LHCN-M2 (cell line): ENCODE measurements at regions not wholly inside any gene's neighbourhood (a gene's known extent, or its start where the extent isn't known, plus 50 kb on each side); places are given as distances from the start of the nearest gene placed in this dataset.

ENCODE experiments used
- DNase-seq: peaks from one replicate; pipeline ENCODE4 v3.0.0-alpha.2; 2012; ENCODE audit warnings: low read depth

DNA sequence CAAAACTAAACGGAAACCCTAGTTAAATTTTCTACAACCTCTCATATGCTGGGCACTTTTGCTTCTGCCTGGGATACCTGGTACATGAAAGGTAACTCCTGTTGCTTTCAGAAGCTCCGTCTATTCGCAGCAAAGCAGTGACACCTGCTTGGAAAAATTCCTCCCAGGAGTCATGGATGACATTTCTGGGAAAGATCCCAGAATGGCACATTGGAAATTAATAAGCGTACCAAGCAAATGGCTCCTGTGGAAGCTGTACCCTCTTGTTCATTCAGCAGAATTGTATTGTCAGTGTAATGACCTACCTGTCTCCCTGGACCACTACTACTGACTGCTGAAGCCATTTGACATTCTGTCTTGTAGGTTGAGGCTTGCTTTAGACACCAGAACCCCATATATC is 349.7 kb upstream of the NOCT start:
- no peak for DNase-seq

DNA sequence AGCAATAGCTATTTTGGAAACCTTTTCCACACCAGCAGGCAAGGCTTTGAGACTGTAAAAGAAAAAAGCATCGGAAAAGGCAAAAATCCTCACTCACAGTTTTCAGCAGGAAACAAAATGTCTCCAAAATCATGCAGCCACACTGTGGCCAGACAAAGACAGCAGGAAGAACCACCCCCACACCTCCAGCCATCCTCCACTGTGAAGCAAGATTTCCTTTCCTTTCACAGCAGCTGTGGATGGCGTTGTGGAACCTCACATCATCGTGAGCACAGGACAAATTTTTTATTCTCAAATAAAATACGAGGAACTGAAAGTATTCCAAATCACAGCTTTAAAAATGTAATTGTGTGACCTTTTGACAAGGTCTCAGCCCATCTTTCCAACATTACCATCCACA is 351.7 kb upstream of the NOCT start:
- no peak for DNase-seq

DNA sequence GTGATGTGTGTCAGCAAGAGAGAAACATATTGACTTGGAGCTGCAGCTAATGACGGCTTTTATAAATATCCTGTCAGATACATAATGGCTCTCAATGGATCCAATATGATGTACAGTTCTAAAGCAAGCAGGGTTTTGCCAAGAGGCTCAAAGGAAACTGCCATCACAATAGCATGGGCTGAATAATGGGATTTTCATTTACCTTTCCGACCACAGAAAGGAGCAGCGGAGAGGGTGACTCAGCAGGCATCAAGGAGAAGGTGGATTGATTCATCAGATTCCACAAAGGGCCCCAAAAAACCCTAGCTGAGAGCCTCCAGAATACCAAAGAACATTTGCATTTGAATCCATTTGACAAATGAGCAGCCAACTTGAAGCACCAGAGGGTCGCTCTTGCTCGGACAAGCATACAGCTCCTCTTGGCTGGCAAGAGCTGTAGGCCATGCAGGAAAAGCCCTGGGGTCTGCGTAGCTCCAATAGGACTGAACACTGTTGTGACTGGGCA is 355.7 kb upstream of the NOCT start:
- DNase-seq, result no peak

DNA sequence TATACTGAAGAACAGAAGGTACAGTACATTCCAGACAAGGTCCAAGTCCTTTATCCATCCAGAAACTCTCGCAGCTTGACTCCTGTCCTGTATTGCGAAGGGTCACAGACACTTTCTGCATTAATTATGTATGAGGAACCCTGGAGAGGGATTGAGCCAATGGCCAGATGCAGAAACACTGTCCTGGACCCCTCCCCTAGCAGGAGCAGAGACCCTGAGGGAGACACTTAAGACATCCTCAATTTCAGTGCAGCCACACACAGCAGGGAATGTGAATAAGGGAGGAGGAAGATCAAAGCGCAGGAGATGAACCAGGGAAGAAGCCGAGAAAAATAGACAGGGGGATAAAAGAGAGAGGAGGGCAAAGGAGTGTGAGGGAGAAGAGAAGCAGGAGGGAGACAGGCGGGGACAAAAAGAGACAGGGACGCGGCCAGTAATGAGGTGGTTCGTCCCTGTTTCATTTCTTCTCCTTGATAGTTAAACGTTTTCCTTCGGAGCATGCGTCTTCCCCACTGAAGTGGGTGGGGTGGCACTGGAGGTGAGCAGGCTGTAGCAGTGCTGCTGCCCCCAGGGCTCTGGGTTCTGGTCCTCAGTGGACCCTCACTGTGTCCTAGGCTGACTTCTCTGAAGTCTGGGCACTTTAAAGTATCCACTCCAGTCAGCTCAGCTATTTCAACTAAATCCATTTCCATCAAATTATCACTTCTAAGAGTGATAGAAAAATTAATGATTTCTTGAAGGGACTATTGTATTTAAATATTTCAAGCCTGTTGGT is 356.4 kb upstream of the NOCT start:
- DNase-seq, result no peak

DNA sequence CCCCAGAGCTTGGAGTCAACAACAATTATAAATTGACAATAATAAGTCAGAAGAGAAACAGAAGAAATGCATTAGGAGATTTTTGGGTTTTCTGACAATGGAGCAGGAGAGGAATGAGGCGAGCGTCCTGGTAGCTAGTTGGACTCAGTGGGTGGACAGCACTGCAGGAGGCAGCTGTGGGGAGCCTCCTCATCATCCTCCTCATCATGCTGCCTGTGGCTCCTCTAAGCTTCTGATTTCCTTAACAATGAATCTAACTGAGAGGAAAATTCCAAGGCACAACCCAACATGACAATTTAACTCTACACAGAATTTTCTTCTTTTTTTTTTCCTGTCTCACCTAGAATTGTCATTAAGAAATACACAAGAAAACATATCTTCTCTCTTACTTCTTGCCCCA is 357.1 kb upstream of the NOCT start:
- no peak for DNase-seq

DNA sequence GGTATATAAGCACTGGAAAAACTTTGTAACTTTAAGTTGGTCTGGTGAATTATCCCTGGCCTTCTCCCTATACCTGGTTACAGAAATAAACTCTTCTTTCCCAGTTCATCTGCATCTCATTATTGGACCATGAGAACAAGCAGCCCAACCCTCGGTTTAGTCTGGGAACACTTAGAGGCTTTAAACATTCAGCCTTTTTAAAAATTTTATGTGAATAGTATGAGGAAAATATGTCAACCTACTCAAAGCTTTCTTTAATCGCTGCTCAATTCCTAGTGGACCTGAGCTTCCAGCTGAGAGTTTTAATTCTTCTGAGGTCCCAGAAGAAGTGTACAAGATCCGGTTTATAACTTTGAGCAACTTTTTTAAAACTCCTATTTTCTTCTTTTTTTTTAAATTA is 358.6 kb upstream of the NOCT start:
- DNase-seq, result no peak

DNA sequence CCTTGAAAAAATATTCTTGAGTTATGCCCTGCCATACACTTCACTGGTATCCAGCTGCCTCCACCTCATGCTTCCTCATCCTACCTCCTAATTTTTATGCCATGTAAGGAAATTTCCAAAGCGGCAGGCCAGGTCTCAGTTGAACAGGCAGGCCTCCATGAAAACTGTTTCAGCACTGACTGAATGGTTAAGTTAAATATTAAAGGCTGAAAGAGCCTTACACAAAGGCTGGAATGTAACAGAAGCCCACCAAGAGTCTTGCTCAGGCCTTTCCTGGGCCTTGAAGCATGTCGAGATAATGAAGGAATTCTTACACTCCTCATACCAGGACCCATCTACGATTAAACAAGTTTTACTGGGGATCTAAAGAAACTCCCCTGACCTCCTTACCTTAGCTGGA is 359.6 kb upstream of the NOCT start:
- no peak for DNase-seq

DNA sequence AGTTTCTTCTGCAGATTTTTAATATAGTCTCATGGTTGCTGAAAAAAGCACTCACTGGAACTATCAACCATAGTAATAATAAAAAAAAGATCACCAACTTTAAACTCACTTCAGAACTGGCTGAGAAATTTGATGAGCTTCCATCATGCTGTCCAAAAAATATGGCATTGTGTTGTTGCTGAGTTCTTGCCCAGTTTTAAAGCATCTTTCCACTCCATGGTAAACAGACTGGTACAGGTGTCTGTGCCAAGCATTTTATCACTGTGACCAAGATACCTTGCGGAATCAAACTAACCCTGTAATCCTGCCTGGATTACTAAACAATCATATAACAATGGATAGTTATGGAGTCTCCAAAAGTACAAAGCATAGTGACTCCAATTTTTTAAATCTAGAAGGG is 360.3 kb upstream of the NOCT start:
- no peak for DNase-seq

DNA sequence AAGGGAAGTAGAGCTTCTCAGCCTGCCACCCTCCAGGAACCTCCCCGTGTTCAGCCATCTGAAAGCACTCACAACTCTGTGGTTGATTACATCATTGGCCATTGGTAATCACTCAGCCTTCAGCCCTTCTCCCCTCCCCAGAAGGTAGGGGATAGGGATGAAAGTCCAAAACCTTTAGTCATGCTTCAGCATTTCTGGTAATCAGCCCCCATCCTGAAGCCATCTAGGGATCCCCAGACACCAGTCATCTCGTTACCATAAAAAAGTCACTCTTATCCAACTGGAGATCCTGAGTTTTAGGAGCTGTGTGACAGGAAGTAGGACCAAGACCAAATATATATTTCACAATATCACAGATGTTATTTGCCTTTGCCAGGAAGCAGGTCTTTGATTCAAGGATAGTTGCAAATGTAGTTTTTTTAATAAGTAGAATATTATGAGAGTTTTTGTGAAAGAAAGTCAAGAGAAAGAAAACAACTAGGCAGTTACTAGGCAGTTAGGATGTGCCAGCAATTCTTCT is 364.6 kb upstream of the NOCT start:
- peak; percentile 82 for DNase-seq

DNA sequence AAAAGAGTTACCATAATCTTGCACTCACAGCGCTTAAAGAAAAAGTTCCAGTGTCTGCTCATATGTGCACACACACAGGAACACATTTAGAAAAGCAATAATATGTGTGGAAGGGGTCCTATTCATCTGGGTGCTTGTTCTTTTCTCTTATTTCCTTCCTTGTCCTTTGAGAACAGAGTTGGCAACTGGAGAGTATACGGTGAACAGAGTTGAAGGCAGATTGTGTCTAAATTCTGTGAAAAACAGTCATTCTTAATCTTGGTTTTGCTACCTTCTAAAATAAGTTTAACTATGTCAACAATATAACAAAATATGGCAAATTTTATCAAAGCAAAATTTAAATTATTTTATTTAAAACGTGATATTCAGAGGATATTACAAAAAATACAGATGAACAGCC is 365.1 kb upstream of the NOCT start:
- DNase-seq, result no peak

DNA sequence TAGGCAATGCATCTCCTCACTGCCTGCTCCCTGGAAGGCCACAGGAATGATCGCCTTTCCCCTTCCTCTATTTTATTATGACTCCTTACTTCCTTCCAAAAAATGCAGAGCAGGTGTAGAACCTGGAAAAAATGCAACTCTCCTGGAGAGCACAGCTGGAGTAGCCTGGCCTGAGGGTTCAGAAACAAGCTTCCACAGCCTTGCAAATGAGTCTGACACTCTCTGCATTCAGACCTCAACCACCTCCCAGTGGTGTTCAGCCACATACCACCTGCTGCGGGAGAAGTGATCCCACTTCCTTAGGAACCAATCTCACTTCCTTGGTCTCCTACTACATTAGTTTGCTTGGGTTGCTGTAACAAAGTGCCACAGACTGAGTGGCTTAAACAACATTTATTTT is 368.1 kb upstream of the NOCT start:
- DNase-seq, result no peak

DNA sequence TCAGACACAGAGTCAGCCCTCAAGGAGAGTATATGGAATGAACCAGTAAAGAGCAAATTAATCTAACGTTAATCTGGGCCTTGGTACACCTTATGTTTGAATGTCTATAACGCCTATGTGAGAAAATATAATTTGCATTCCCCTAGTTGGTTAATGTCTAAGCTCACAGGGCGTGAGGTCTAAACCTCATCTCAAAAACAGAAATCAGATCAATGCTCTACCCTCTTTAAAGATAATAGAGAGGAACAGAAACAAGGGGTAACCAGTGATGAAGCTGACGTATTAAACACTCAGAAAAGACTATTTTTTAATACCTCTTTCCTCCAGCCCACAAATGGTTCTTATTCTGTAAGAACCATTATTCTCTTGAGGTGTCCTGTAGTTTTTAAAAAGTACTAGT is 369.2 kb upstream of the NOCT start:
- DNase-seq, result no peak

DNA sequence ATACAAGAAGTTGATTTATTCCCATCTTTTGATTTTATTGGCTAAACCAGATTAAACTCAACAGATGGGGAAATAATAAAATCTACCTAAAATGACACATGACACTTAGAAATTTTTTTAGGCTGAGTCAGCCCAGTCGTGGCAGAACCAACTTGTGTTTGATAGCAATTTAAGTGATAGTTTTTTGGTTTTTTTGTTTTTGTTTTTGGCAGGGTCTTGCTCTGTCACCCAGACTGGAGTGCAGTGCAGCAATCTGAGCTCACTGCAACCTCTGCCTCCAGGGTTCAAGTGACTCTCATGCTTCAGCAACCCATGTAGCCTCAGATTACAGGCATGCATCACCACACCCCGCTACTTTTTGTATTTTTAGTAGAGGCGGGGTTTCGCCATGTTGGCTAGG is 370.3 kb upstream of the NOCT start:
- DNase-seq, result peak; percentile 48

DNA sequence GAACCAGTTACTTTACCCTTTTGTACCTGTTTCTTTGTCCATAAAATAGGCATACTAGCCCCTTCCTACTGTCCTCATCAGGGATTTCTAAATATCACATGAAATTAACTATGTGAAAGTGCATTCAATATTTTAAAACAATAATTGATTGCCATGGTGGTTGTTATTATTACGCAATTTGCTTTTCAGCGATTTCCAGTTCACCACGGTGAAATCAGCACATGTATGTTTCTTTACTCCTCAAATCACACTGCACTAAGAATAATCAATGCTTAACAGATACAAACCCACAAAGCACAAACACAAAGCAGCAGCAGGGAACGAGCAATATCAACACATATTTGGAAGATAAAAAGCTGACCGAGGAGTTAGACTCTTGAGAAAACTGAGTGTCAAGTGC is 371.3 kb upstream of the NOCT start:
- DNase-seq, result no peak

DNA sequence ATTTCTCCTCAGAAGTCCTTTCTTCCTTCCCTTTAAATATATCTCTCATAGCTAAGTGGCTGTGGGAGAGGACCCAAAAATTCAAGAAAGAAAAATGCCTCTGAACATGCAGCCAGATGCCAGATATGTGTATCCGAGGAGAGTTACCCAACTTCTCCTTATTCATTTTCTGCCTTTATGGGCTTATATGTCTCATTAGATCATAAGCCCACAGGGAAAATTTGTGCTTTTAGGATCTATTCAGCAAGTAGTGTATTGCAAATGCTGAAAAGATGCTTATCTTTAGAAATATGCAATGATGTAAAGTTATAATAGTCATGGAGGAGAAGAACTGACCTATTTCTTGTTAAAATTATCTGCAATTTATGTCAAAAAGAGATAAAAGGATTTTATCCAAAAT is 371.8 kb upstream of the NOCT start:
- no peak for DNase-seq

DNA sequence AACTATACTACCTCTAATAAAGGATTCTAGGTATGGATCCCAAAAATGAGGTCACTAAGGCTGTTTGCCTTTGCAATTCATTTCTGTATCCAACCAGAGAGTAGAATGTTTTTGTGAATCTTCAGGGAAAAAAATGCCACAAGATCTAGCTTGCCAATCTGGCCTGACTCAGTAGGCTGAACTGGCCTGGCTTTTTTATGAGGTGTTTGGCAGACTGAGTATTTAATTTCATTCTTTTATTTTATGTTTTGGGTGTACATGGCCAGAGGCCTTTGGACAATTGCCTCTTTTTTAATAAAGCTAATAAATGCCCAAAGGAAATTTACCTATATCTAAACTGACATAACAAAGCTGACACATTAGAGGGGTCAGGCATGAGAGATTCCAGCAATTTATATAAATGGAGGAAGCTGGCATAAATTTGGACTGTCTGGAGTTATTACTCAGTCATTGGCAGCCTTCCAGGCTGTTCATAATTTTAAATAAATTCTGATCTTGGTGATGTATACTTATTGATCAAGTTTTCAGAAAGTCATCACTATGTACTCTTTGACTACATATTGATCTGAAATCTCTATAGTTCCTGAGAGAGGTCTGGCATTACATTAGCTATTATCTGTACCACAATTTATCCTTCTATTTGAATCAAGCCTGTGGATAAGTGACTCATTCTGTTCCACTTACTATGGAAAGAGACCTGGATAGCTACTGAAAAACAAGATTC is 376.4 kb upstream of the NOCT start:
- peak; percentile 5 for DNase-seq

DNA sequence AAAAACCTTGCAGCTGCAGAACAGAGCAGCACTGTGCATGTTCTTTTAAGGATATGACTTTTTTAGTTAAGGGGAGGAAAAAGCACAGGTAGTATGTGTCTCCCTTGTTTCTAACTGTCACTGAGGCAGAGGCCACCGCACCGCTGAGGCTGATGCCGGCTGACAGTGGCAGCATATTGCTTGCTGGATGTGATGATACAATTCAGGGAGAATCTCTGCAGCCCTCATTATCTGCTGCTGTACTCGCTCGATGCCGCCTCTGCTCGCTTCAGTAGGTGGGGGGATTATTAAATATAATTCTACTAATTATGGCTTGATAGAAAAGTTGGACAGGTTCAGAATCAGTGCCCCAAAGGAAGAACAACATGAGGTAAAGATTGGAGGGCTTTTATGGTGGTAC is 378.8 kb upstream of the NOCT start:
- DNase-seq, result no peak

DNA sequence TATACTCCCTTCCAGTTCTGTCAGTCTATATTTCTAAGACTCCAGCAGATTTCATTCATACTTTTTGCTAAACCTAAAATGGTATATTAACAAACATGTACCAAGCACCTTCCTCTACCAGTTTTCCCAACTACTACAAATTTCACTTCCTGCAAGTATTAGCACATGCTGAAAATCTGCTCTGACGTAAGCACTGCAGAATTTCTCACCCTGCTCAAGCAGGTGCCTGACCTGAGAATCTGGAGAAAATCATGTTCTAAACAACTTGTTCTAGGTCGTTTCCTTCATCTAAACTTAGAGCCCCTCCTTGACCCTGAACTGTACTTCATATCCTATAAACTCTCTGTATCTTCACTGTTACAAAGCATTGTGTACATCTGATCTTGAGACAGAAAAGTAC is 380.7 kb upstream of the NOCT start:
- DNase-seq, result no peak

DNA sequence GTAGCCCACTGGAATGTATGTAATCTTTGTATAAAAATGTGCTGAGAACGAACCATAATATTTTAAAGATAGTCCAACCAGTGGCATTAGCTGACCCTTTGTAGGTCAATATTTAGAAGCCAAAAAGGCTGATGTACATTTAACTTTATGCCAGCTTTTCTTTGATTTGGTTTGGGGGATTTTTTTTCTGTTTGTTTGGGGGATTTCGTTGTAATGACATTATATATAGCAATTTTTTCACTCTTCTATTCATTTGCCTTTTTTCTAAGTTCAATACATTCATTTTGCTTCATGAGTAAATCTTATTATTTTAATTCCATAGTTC is 382.0 kb upstream of the NOCT start:
- no peak for DNase-seq

DNA sequence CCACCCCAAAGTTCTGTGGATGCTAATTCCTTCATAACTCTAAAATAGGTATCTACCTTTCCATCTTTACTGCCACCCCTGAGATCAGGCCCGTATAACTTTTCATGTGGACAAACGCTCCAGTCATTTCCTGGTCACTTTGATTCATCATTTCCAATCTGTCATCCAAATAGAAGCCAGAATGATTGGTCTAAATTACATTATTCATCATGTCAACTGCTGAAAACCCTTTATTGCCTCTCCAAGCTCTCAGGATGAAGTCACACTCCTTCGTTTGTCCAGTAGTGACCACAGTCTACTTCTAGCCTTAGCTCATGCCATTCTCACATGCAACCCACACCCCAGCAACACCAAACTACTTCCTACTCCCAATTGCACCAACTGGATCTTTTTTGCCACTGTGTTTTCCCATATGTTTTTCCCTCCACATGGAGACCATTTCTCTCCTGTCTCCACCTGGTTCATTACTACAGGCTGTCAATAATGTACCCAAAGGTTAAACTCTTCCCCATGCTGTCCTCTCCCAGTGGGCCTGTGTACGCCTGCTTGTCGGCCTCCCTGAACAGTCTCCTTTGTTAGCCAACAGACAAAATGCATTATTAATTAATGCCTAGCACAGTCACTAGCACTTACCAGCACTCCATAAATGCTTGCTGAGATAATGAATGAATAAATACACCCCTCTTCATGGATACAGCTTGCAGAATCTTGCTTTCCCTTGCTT is 382.6 kb upstream of the NOCT start:
- DNase-seq, result no peak

DNA sequence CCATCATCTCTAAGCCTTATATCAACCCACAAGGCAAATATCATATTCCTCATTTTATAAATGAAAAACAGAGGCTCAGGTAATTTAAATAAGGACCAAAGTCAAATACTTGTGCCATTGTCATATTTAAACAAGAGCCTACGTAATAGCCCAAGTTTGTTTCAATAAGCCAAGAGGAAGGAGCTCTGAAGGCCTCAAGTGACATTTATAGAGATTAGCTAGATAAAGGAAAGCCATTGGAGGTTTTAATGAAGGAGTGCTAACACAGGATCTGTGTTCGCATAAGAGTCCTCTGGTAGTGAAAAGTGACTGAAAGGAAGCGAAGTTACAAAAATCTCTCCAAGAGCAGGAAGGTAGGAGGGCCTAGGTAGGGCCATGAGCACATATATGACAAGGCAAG is 384.9 kb upstream of the NOCT start:
- no peak for DNase-seq

DNA sequence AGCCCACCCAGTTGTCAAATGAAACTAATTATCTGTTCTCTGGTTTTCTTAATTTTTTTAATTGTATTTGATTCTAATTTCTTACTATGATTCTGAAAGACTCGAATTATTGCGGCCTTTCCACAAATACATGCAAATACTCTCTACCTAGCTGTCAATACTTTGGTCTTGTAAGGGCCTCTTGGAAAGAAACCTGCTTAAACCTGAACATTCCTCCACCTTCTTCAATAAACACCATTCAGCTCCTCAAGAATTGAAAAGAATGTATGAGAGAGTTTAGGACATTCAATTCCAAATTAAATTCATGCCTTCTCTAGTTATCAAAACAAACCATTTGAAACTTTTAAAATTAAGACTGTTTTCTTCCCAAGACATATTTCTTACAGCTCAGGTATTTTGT is 385.9 kb upstream of the NOCT start:
- no peak for DNase-seq

DNA sequence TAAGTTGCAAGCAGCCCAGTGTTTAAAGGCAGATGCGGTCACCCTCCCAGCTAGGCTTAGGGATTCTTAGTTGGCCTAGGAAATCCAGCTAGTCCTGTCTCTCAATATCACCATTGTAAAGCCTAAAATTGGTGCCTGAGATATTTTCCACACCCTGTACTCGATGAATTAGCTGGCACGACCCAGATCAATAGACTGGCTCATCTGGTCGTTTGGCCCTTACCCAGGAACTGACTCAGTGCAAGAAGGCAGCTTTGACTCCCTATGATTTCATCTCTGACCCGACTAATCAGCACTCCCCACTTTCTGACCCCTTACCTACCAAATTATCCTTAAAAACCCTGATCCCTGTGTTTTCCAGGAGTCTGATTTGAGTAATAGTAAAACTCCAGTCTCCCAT is 384.9 kb upstream of the SLC7A11 start:
- DNase-seq, result no peak
